HepG2 (cell line): ENCODE measurements at regions not wholly inside any gene's neighbourhood (a gene's known extent, or its start where the extent isn't known, plus 50 kb on each side); places are given as distances from the start of the nearest gene placed in this dataset.

Source experiments
- ATAC-seq: fragments of 200-7000 bp; cut with Tn5 transposase; 3 replicates; pipeline ENCODE4 v1.9.1; 2020; ENCODE audit warnings: mild to moderate bottlenecking, moderate library complexity
- BruUV-seq: library from RNA; stranded (reverse); fragments of 400-500 nt; replicated peaks from 2 replicates; lab custom pipeline; 2021; lab: Mats Ljungman, UMichigan
- CTCF ChIA-PET: fragments of 300-600 bp; formaldehyde crosslinking; extraction: SDS; loops from one replicate; lab custom pipeline; 2021; ENCODE audit warnings: low total read pairs, inconsistent platforms, low intra/inter-chr PET ratio; lab: Yijun Ruan, JAX
- POLR2A ChIA-PET: fragments of 350-600 bp; sonication (Branson Sonifier 250); formaldehyde crosslinking; loops from one replicate; lab custom pipeline; 2020; ENCODE audit warnings: antibody characterized with exemption, inconsistent platforms; lab: Yijun Ruan, JAX
- DNase-seq: peaks from one replicate; pipeline ENCODE4 v3.0.0-alpha.2; 2015; ENCODE audit warnings: low spot score
- FAIRE-seq: peaks from 3 replicates; lab custom pipeline; 2011; peaks lifted over from hg19 to GRCh38; lab: Jason Lieb, UNC
- H2AFZ ChIP-seq: one replicate; pipeline ENCODE4 v1.6.1; 2011; ENCODE audit warnings: low read length, inconsistent platforms
- H3K27ac ChIP-seq: fragments of 300-600 bp; 3 replicates; pipeline ENCODE4 v1.8.0; 2011; ENCODE audit warnings: mixed run types, mild to moderate bottlenecking, mixed read lengths, low read length, inconsistent platforms; ENCODE audit not compliant: insufficient read depth; ENCODE audit errors: extremely low read length
- H3K27me3 ChIP-seq, 2 experiments: fragments of 200-600 bp in 1 of 2; 2 replicates in 1 of 2; 3 replicates in 1 of 2; pipeline versions ENCODE4 v1.6.0 to v1.8.0; 2011; ENCODE audit warnings: low read length in 2 of 2, mild to moderate bottlenecking in 2 of 2, moderate library complexity in 2 of 2, inconsistent platforms in 1 of 2; ENCODE audit not compliant: insufficient read depth in 2 of 2, control insufficient read depth in 1 of 2
- H3K36me3 ChIP-seq, 2 experiments: fragments of 200-600 bp in 1 of 2; replicated peaks in 1 of 2; 2 replicates in 1 of 2; 3 replicates in 1 of 2; pipeline versions ENCODE4 v1.5.1 to v1.8.0; 2011; ENCODE audit warnings: low read length in 2 of 2, inconsistent platforms in 1 of 2; ENCODE audit not compliant: insufficient read depth in 2 of 2, control insufficient read depth in 1 of 2
- H3K4me1 ChIP-seq: 2 replicates; pipeline ENCODE4 v1.5.1; 2012; ENCODE audit warnings: low read length, inconsistent platforms; ENCODE audit not compliant: insufficient read depth
- H3K4me2 ChIP-seq: 2 replicates; pipeline ENCODE4 v1.6.0; 2011; ENCODE audit warnings: low read depth, low read length, inconsistent platforms
- H3K4me3 ChIP-seq, 3 experiments: fragments of 200-600 bp in 1 of 3; sonication (generic), shearing (Covaris generic) in 1 of 3; replicated peaks in 1 of 3; 2 replicates each; pipeline ENCODE4 v1.5.1; 2011 to 2016; ENCODE audit warnings: low read length in 3 of 3, inconsistent platforms in 2 of 3, low read depth in 2 of 3, mild to moderate bottlenecking in 2 of 3, control low read depth in 1 of 3, mixed read lengths in 1 of 3; ENCODE audit not compliant: insufficient read depth in 1 of 3
- H3K79me2 ChIP-seq: one replicate; pipeline ENCODE4 v1.6.1; 2011; ENCODE audit warnings: low read length, inconsistent platforms; ENCODE audit not compliant: insufficient read depth
- H3K9ac ChIP-seq: 2 replicates; pipeline ENCODE4 v1.6.0; 2011; ENCODE audit warnings: mild to moderate bottlenecking, low read depth, low read length, inconsistent platforms; ENCODE audit not compliant: insufficient read depth
- H3K9me3 ChIP-seq: 2 replicates; pipeline ENCODE4 v1.5.1; 2012; ENCODE audit warnings: mild to moderate bottlenecking, low read length
- H4K20me1 ChIP-seq: 2 replicates; pipeline ENCODE4 v1.6.0; 2011; ENCODE audit warnings: inconsistent platforms, mild to moderate bottlenecking, low read length, moderate library complexity; ENCODE audit not compliant: insufficient read depth
- ATF7-NPFF ChIP-seq: sonication (generic); formaldehyde crosslinking; IDR thresholded peaks from 2 replicates; pipeline ENCODE4 v1.8.1; 2023; ENCODE audit warnings: mild to moderate bottlenecking, low read depth, missing genetic modification reagents, moderate library complexity
- FLYWCH1 ChIP-seq: sonication (generic); formaldehyde crosslinking; IDR thresholded peaks from 2 replicates; pipeline ENCODE4 v1.8.1; 2023; ENCODE audit warnings: mild to moderate bottlenecking, missing genetic modification reagents
- FOXO1 ChIP-seq: sonication (generic); formaldehyde crosslinking; IDR thresholded peaks from 2 replicates; pipeline ENCODE4 v1.4.0; 2020; ENCODE audit warnings: missing genetic modification reagents
- FOXO4 ChIP-seq: sonication (generic); formaldehyde crosslinking; conservative IDR thresholded peaks from 2 replicates; pipeline ENCODE4 v1.8.1; 2023; ENCODE audit warnings: missing genetic modification reagents
- HDAC2 ChIP-seq: sonication (generic); formaldehyde crosslinking; IDR thresholded peaks from 2 replicates; pipeline ENCODE4 v1.4.0; 2020; ENCODE audit warnings: missing genetic modification reagents
- HNRNPH1 ChIP-seq: fragments of 200-400 bp; formaldehyde crosslinking; optimal IDR thresholded peaks from 2 replicates; pipeline ENCODE3; 2017; ENCODE audit warnings: mild to moderate bottlenecking, low read depth, low read length
- MLXIP ChIP-seq: sonication (generic); formaldehyde crosslinking; IDR thresholded peaks from 2 replicates; pipeline ENCODE4 v1.9.0; 2021; ENCODE audit warnings: missing genetic modification reagents, borderline replicate concordance
- MXD4 ChIP-seq: IDR thresholded peaks from 2 replicates; pipeline ENCODE4 v1.6.1; 2016; ENCODE audit warnings: mild to moderate bottlenecking, missing biosample characterization, missing genetic modification reagents
- NFAT5 ChIP-seq: sonication (generic); formaldehyde crosslinking; IDR thresholded peaks from 2 replicates; pipeline ENCODE4 v1.4.0; 2020; ENCODE audit warnings: missing genetic modification reagents
- PRDM15 ChIP-seq: sonication (generic); formaldehyde crosslinking; IDR thresholded peaks from 2 replicates; pipeline ENCODE4 v1.4.0; 2020; ENCODE audit warnings: missing genetic modification reagents
- SALL1 ChIP-seq: sonication (generic); formaldehyde crosslinking; IDR thresholded peaks from 2 replicates; pipeline ENCODE4 v1.8.0; 2022; ENCODE audit warnings: mild to moderate bottlenecking, missing genetic modification reagents
- TBP ChIP-seq: sonication (generic); formaldehyde crosslinking; IDR thresholded peaks from 2 replicates; pipeline ENCODE4 v1.5.0; 2020; ENCODE audit warnings: missing genetic modification reagents
- ZNF180 ChIP-seq: sonication (generic); formaldehyde crosslinking; IDR thresholded peaks from 2 replicates; pipeline ENCODE4 v1.4.0; 2020; ENCODE audit warnings: low read depth, missing genetic modification reagents, borderline replicate concordance
- in situ Hi-C: cut with HindIII; loops from 2 replicates; pipeline ENCODE4 v1.10.0; 2017; ENCODE audit warnings: low pct_unique_long_range_greater_than_20kb; ENCODE audit not compliant: extremely low pct_ligation_motif_present
- intact Hi-C: fragments of 100-400 bp; cut with micrococcal nuclease; formaldehyde crosslinking; loops from one replicate; pipeline ENCODE4 v1.10.0; 2022; ENCODE audit not compliant: unreplicated experiment

GRCh38 chrX:39059866-39060265 is 258.6 kb downstream of the MID1IP1 start:
- ChIA-PET POLR2A (no interaction called here), CTCF (no interaction called here)
- in situ Hi-C loops, result no loop called here
- Histone ChIP-seq H3K79me2 (no peaks in the 10 kb centered on the region), H4K20me1 (no peaks in the 10 kb centered on the region), H3K36me3 (no peaks in the 10 kb centered on the region), H2AFZ (no peak overlapping the region), H3K27ac (no peak overlapping the region), H3K4me1 (peaks cover 19% of the 10 kb centered on the region), H3K27me3 (no peaks in the 10 kb centered on the region), H3K4me2 (no peak overlapping the region), H3K4me3 (no peak overlapping the region), H3K9me3 (no peaks in the 10 kb centered on the region), H3K9ac (no peak overlapping the region)
- no peak for FAIRE-seq
- intact Hi-C loops, result no loop called here
- no peak for DNase-seq
- no TSS peak for BruUV-seq
- no peak for ATAC-seq
- TF ChIP-seq FOXO4 (CRISPR knock-in tag) (no peak), TBP (CRISPR knock-in tag) (no peak), SALL1 (CRISPR knock-in tag) (no peak), FLYWCH1 (CRISPR knock-in tag) (no peak), NFAT5 (CRISPR knock-in tag) (no peak), MLXIP (no peak), ZNF180 (CRISPR knock-in tag) (no peak), HDAC2 (no peak), ATF7-NPFF (CRISPR knock-in tag) (no peak), HNRNPH1 (no peak), FOXO1 (CRISPR knock-in tag) (no peak), MXD4 (CRISPR knock-in tag) (no peak), PRDM15 (no peak)
